ENCODE measurements at regions not wholly inside any gene's neighbourhood (a gene's known extent, or its start where the extent isn't known, plus 50 kb on each side); places are given as distances from the start of the nearest gene placed in this dataset.

GRCh38 chr6:56407883-56408410 is 160.6 kb upstream of the COL21A1 start:
- Histone ChIP-seq H3K36me3 (ENCODE audit: insufficient read depth, low read length) (no peaks in the 10 kb centered on the region), H3K4me3 (ENCODE audit: low read length) (no peak overlapping the region), H3K9me3 (ENCODE audit: low read length) (no peaks in the 10 kb centered on the region), H3K4me1 (ENCODE audit: insufficient read depth, low read length) (no peaks in the 10 kb centered on the region), H3K27me3 (ENCODE audit: insufficient read depth, low read length) (no peaks in the 10 kb centered on the region), H2AFZ (ENCODE audit: low read depth, low read length) (no peak overlapping the region)

GRCh38 chr6:56406276-56407269 is 159.2 kb upstream of the COL21A1 start:
- H3K4me1 ChIP-seq (ENCODE audit: insufficient read depth, low read length), result no peaks in the 10 kb centered on the region
- no peak overlapping the region for H3K4me3 ChIP-seq (ENCODE audit: low read length)
- H3K9me3 ChIP-seq (ENCODE audit: low read length), result no peaks in the 10 kb centered on the region
- H2AFZ ChIP-seq (ENCODE audit: low read depth, low read length), result no peak overlapping the region
- no peaks in the 10 kb centered on the region for H3K36me3 ChIP-seq (ENCODE audit: insufficient read depth, low read length)
- H3K27me3 ChIP-seq (ENCODE audit: insufficient read depth, low read length), result no peaks in the 10 kb centered on the region

GRCh38 chr6:56404599-56404998 is 157.2 kb upstream of the COL21A1 start:
- Histone ChIP-seq H2AFZ (ENCODE audit: low read depth, low read length) (no peak overlapping the region), H3K4me1 (ENCODE audit: insufficient read depth, low read length) (no peaks in the 10 kb centered on the region), H3K27me3 (ENCODE audit: insufficient read depth, low read length) (no peaks in the 10 kb centered on the region), H3K36me3 (ENCODE audit: insufficient read depth, low read length) (no peaks in the 10 kb centered on the region), H3K9me3 (ENCODE audit: low read length) (no peaks in the 10 kb centered on the region), H3K4me3 (ENCODE audit: low read length) (no peak overlapping the region)

GRCh38 chr6:56403745-56404144 is 156.4 kb upstream of the COL21A1 start:
- no peaks in the 10 kb centered on the region for H3K27me3 ChIP-seq (ENCODE audit: insufficient read depth, low read length)
- H3K4me3 ChIP-seq (ENCODE audit: low read length), result no peak overlapping the region
- H3K9me3 ChIP-seq (ENCODE audit: low read length), result no peaks in the 10 kb centered on the region
- H3K36me3 ChIP-seq (ENCODE audit: insufficient read depth, low read length), result no peaks in the 10 kb centered on the region
- H2AFZ ChIP-seq (ENCODE audit: low read depth, low read length), result no peak overlapping the region
- no peaks in the 10 kb centered on the region for H3K4me1 ChIP-seq (ENCODE audit: insufficient read depth, low read length)

GRCh38 chr6:56401477-56402070 is 154.2 kb upstream of the COL21A1 start:
- Histone ChIP-seq H3K27me3 (ENCODE audit: insufficient read depth, low read length) (no peaks in the 10 kb centered on the region), H3K4me1 (ENCODE audit: insufficient read depth, low read length) (no peaks in the 10 kb centered on the region), H3K9me3 (ENCODE audit: low read length) (no peaks in the 10 kb centered on the region), H3K4me3 (ENCODE audit: low read length) (no peak overlapping the region), H2AFZ (ENCODE audit: low read depth, low read length) (no peak overlapping the region), H3K36me3 (ENCODE audit: insufficient read depth, low read length) (no peaks in the 10 kb centered on the region)

- Histone ChIP-seq H3K36me3 (ENCODE audit: insufficient read depth, low read length) (no peaks in the 10 kb centered on the region), H3K27me3 (ENCODE audit: insufficient read depth, low read length) (no peaks in the 10 kb centered on the region), H3K4me1 (ENCODE audit: insufficient read depth, low read length) (no peaks in the 10 kb centered on the region), H2AFZ (ENCODE audit: low read depth, low read length) (no peak overlapping the region), H3K9me3 (ENCODE audit: low read length) (no peaks in the 10 kb centered on the region), H3K4me3 (ENCODE audit: low read length) (no peak overlapping the region)
Measured at GRCh38 chr6:56400273-56400672, 152.9 kb upstream of the COL21A1 start.

- H3K4me1 ChIP-seq (ENCODE audit: insufficient read depth, low read length), result no peaks in the 10 kb centered on the region
- H3K36me3 ChIP-seq (ENCODE audit: insufficient read depth, low read length), result no peaks in the 10 kb centered on the region
- H3K27me3 ChIP-seq (ENCODE audit: insufficient read depth, low read length), result no peaks in the 10 kb centered on the region
- H2AFZ ChIP-seq (ENCODE audit: low read depth, low read length), result no peak overlapping the region
- no peak overlapping the region for H3K4me3 ChIP-seq (ENCODE audit: low read length)
- no peaks in the 10 kb centered on the region for H3K9me3 ChIP-seq (ENCODE audit: low read length)
Measured at GRCh38 chr6:56399672-56400263, 152.4 kb upstream of the COL21A1 start.

- H3K4me1 ChIP-seq (ENCODE audit: insufficient read depth, low read length), result no peaks in the 10 kb centered on the region
- no peak overlapping the region for H2AFZ ChIP-seq (ENCODE audit: low read depth, low read length)
- H3K4me3 ChIP-seq (ENCODE audit: low read length), result no peak overlapping the region
- H3K36me3 ChIP-seq (ENCODE audit: insufficient read depth, low read length), result no peaks in the 10 kb centered on the region
- no peaks in the 10 kb centered on the region for H3K27me3 ChIP-seq (ENCODE audit: insufficient read depth, low read length)
- no peaks in the 10 kb centered on the region for H3K9me3 ChIP-seq (ENCODE audit: low read length)
Measured at GRCh38 chr6:56399250-56399671, 151.9 kb upstream of the COL21A1 start.

GRCh38 chr6:56396435-56396834 is 149.1 kb upstream of the COL21A1 start:
- no peaks in the 10 kb centered on the region for H3K9me3 ChIP-seq (ENCODE audit: low read length)
- no peaks in the 10 kb centered on the region for H3K27me3 ChIP-seq (ENCODE audit: insufficient read depth, low read length)
- H3K4me3 ChIP-seq (ENCODE audit: low read length), result no peak overlapping the region
- H3K36me3 ChIP-seq (ENCODE audit: insufficient read depth, low read length), result no peaks in the 10 kb centered on the region
- no peak overlapping the region for H2AFZ ChIP-seq (ENCODE audit: low read depth, low read length)
- no peaks in the 10 kb centered on the region for H3K4me1 ChIP-seq (ENCODE audit: insufficient read depth, low read length)

GRCh38 chr6:56393615-56394612 is 146.5 kb upstream of the COL21A1 start:
- no peaks in the 10 kb centered on the region for H3K4me1 ChIP-seq (ENCODE audit: insufficient read depth, low read length)
- no peaks in the 10 kb centered on the region for H3K9me3 ChIP-seq (ENCODE audit: low read length)
- no peaks in the 10 kb centered on the region for H3K27me3 ChIP-seq (ENCODE audit: insufficient read depth, low read length)
- H2AFZ ChIP-seq (ENCODE audit: low read depth, low read length), result no peak overlapping the region
- no peak overlapping the region for H3K4me3 ChIP-seq (ENCODE audit: low read length)
- H3K36me3 ChIP-seq (ENCODE audit: insufficient read depth, low read length), result no peaks in the 10 kb centered on the region

GRCh38 chr6:56388415-56388755 is 141.0 kb upstream of the COL21A1 start:
- no peak overlapping the region for H2AFZ ChIP-seq (ENCODE audit: low read depth, low read length)
- no peaks in the 10 kb centered on the region for H3K4me1 ChIP-seq (ENCODE audit: insufficient read depth, low read length)
- H3K36me3 ChIP-seq (ENCODE audit: insufficient read depth, low read length), result no peaks in the 10 kb centered on the region
- H3K4me3 ChIP-seq (ENCODE audit: low read length), result no peak overlapping the region
- no peaks in the 10 kb centered on the region for H3K27me3 ChIP-seq (ENCODE audit: insufficient read depth, low read length)
- H3K9me3 ChIP-seq (ENCODE audit: low read length), result no peaks in the 10 kb centered on the region

GRCh38 chr6:56387621-56388414 is 140.4 kb upstream of the COL21A1 start:
- no peaks in the 10 kb centered on the region for H3K36me3 ChIP-seq (ENCODE audit: insufficient read depth, low read length)
- H3K9me3 ChIP-seq (ENCODE audit: low read length), result no peaks in the 10 kb centered on the region
- H3K4me3 ChIP-seq (ENCODE audit: low read length), result no peak overlapping the region
- no peaks in the 10 kb centered on the region for H3K4me1 ChIP-seq (ENCODE audit: insufficient read depth, low read length)
- H3K27me3 ChIP-seq (ENCODE audit: insufficient read depth, low read length), result no peaks in the 10 kb centered on the region
- H2AFZ ChIP-seq (ENCODE audit: low read depth, low read length), result no peak overlapping the region

Data from neuron (in vitro differentiated cells).